ENCODE measurements at regions not wholly inside any gene's neighbourhood (a gene's known extent, or its start where the extent isn't known, plus 50 kb on each side); places are given as distances from the start of the nearest gene placed in this dataset.

DNA sequence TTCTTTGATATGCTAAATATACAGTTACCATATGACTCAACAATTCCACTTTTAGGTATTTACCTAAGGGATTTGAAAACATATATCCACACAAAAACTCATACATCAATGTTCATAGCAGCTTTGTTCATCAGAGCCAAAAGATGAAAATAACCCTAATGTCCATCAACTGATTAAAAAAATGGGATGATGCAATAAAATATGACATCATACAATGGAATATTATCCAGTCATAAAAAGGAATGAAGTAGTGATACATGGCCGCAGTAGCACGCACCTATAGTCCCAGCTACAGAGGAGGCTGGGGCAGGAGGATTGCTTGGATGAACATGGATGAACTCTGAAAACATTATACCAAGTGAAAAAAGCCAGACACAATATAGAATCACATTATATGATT lies 101.4 kb upstream of the SIRPA start:
- TF ChIP-seq, protein P1, sequence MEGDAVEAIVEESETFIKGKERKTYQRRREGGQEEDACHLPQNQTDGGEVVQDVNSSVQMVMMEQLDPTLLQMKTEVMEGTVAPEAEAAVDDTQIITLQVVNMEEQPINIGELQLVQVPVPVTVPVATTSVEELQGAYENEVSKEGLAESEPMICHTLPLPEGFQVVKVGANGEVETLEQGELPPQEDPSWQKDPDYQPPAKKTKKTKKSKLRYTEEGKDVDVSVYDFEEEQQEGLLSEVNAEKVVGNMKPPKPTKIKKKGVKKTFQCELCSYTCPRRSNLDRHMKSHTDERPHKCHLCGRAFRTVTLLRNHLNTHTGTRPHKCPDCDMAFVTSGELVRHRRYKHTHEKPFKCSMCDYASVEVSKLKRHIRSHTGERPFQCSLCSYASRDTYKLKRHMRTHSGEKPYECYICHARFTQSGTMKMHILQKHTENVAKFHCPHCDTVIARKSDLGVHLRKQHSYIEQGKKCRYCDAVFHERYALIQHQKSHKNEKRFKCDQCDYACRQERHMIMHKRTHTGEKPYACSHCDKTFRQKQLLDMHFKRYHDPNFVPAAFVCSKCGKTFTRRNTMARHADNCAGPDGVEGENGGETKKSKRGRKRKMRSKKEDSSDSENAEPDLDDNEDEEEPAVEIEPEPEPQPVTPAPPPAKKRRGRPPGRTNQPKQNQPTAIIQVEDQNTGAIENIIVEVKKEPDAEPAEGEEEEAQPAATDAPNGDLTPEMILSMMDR (conservative IDR thresholded peaks at IDR 0.05; ENCODE audit: low read depth, low read length): no peak
- no peak for TF ChIP-seq EZH2 (IDR thresholded peaks at IDR 0.05; ENCODE audit: borderline replicate concordance, low read depth, low read length, poor library complexity, severe bottlenecking)
